ENCODE measurements at regions not wholly inside any gene's neighbourhood (a gene's known extent, or its start where the extent isn't known, plus 50 kb on each side); places are given as distances from the start of the nearest gene placed in this dataset.
"Not testable (repeated sequence)": the region's sequence is repeated elsewhere in the genome, so short reads cannot be mapped to it uniquely, and the experiment has no call there.

GRCh38 chr6:92263864-92264263, 1155.5 kb downstream of the EPHA7 start:
- no peaks in the 10 kb centered on the region for H3K4me1 ChIP-seq (ENCODE audit: control insufficient read depth in 1 of 2, insufficient read depth in 2 of 2, low read length in 2 of 2)
- H3K27me3 ChIP-seq (ENCODE audit: low read depth, low read length), result no peaks in the 10 kb centered on the region
- no peak overlapping the region for H3K27ac ChIP-seq (ENCODE audit: low read length)
- no peaks in the 10 kb centered on the region for H3K9me3 ChIP-seq (ENCODE audit: control insufficient read depth in 1 of 2, low read length in 2 of 2)
- no peak overlapping the region for H3K4me3 ChIP-seq (ENCODE audit: low read depth in 1 of 2, low read length in 2 of 2)
- no peaks in the 10 kb centered on the region for H3K36me3 ChIP-seq (ENCODE audit: control insufficient read depth in 1 of 2, insufficient read depth in 2 of 2, low read length in 2 of 2)

DNA sequence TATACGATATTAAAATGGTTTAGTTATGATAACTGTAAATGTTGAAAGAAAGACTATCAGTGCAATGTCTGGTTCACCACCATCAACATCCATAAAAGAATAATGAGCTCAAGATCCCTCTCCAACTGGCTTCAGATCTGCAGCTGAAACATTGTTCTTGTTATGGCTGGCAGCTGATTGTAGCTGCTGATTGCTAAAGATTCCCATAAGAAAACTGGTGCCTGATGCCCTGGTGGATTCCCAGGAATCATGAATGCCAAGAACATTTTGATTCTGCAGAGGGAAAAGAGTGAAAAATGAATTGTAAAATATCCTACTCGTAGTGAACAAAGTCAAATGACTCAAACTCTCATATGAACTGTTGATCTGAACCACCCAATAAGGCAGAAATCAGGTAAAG, 1160.2 kb downstream of the EPHA7 start:
- Histone ChIP-seq H3K27me3 (ENCODE audit: low read depth, low read length) (no peaks in the 10 kb centered on the region), H3K27ac (ENCODE audit: low read length) (no peak overlapping the region), H3K9me3 (ENCODE audit: control insufficient read depth in 1 of 2, low read length in 2 of 2) (no peaks in the 10 kb centered on the region), H3K36me3 (ENCODE audit: control insufficient read depth in 1 of 2, insufficient read depth in 2 of 2, low read length in 2 of 2) (no peaks in the 10 kb centered on the region), H3K4me3 (ENCODE audit: low read depth in 1 of 2, low read length in 2 of 2) (no peak overlapping the region), H3K4me1 (ENCODE audit: control insufficient read depth in 1 of 2, insufficient read depth in 2 of 2, low read length in 2 of 2) (no peaks in the 10 kb centered on the region)

DNA sequence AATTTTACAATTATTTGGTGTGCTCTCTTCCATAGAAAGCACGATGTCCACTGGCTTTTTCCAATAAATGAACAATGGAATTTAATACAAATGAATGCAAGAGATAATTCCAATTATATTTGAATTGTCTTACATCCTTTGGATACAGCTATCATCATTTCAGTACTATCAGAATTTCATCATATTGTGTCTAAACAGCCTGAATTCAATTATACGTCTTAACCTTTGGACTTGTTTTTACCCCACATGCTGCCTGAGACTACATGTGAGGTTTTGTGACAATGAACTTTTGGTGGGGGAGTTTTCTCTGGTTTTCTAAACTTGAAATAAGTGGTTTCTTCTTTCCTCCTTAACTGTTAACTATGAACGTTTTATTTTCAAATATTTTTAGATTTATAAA, 1176.0 kb downstream of the EPHA7 start:
- Histone ChIP-seq H3K4me1 (ENCODE audit: control insufficient read depth in 1 of 2, insufficient read depth in 2 of 2, low read length in 2 of 2) (no peaks in the 10 kb centered on the region), H3K36me3 (ENCODE audit: control insufficient read depth in 1 of 2, insufficient read depth in 2 of 2, low read length in 2 of 2) (no peaks in the 10 kb centered on the region), H3K9me3 (ENCODE audit: control insufficient read depth in 1 of 2, low read length in 2 of 2) (no peaks in the 10 kb centered on the region), H3K27ac (ENCODE audit: low read length) (no peak overlapping the region), H3K4me3 (ENCODE audit: low read depth in 1 of 2, low read length in 2 of 2) (no peak overlapping the region), H3K27me3 (ENCODE audit: low read depth, low read length) (no peaks in the 10 kb centered on the region)

GRCh38 chr6:92231171-92231701, 1188.1 kb downstream of the EPHA7 start:
- Histone ChIP-seq H3K36me3 (ENCODE audit: control insufficient read depth in 1 of 2, insufficient read depth in 2 of 2, low read length in 2 of 2) (no peaks in the 10 kb centered on the region), H3K27ac (ENCODE audit: low read length) (no peak overlapping the region), H3K4me3 (ENCODE audit: low read depth in 1 of 2, low read length in 2 of 2) (no peak overlapping the region), H3K9me3 (ENCODE audit: control insufficient read depth in 1 of 2, low read length in 2 of 2) (no peaks in the 10 kb centered on the region), H3K4me1 (ENCODE audit: control insufficient read depth in 1 of 2, insufficient read depth in 2 of 2, low read length in 2 of 2) (no peaks in the 10 kb centered on the region), H3K27me3 (ENCODE audit: low read depth, low read length) (no peaks in the 10 kb centered on the region)

- not testable (repeated sequence) for H3K4me3 ChIP-seq (ENCODE audit: low read depth in 1 of 2, low read length in 2 of 2); H3K27ac ChIP-seq (ENCODE audit: low read length); H3K36me3 ChIP-seq (ENCODE audit: control insufficient read depth in 1 of 2, insufficient read depth in 2 of 2, low read length in 2 of 2); H3K27me3 ChIP-seq (ENCODE audit: low read depth, low read length); H3K9me3 ChIP-seq (ENCODE audit: control insufficient read depth in 1 of 2, low read length in 2 of 2); H3K4me1 ChIP-seq (ENCODE audit: control insufficient read depth in 1 of 2, insufficient read depth in 2 of 2, low read length in 2 of 2)
These were observed 1199.4 kb downstream of the EPHA7 start for GRCh38 chr6:92219987-92220386.

- no peaks in the 10 kb centered on the region for H3K4me1 ChIP-seq (ENCODE audit: control insufficient read depth in 1 of 2, insufficient read depth in 2 of 2, low read length in 2 of 2)
- H3K9me3 ChIP-seq (ENCODE audit: control insufficient read depth in 1 of 2, low read length in 2 of 2), result peaks cover 0 to 3% of the 10 kb centered on the region in 2 donors
- no peaks in the 10 kb centered on the region for H3K36me3 ChIP-seq (ENCODE audit: control insufficient read depth in 1 of 2, insufficient read depth in 2 of 2, low read length in 2 of 2)
- no peak overlapping the region for H3K4me3 ChIP-seq (ENCODE audit: low read depth in 1 of 2, low read length in 2 of 2)
- no peak overlapping the region for H3K27ac ChIP-seq (ENCODE audit: low read length)
- H3K27me3 ChIP-seq (ENCODE audit: low read depth, low read length), result no peaks in the 10 kb centered on the region
These were observed 1202.6 kb downstream of the EPHA7 start for GRCh38 chr6:92216717-92217116.

GRCh38 chr6:92201618-92202017, 1217.7 kb downstream of the EPHA7 start:
- Histone ChIP-seq H3K9me3 (ENCODE audit: control insufficient read depth in 1 of 2, low read length in 2 of 2) (no peaks in the 10 kb centered on the region), H3K4me3 (ENCODE audit: low read depth in 1 of 2, low read length in 2 of 2) (no peak overlapping the region), H3K27me3 (ENCODE audit: low read depth, low read length) (no peaks in the 10 kb centered on the region), H3K27ac (ENCODE audit: low read length) (no peak overlapping the region), H3K4me1 (ENCODE audit: control insufficient read depth in 1 of 2, insufficient read depth in 2 of 2, low read length in 2 of 2) (no peaks in the 10 kb centered on the region), H3K36me3 (ENCODE audit: control insufficient read depth in 1 of 2, insufficient read depth in 2 of 2, low read length in 2 of 2) (no peaks in the 10 kb centered on the region)

DNA sequence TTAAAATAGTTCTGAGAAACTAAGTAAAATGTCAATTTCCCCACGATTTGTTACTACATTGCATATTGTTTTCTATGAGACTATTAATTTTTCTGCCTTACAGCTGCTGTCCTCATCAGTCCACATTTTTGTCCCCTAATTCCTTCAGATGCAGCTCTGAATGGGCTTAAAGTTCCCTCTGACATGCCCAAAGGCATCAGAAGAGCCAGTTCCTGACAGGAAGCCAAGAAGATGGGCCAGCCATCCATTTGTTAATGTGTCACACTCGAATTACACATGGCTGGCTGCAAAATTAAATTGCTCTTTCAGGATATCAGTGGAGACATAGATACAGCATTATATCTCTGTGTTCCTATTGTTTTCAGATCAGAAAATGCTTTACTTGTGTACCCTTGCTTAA, 1223.0 kb downstream of the EPHA7 start:
- H3K27me3 ChIP-seq (ENCODE audit: low read depth, low read length), result no peaks in the 10 kb centered on the region
- no peaks in the 10 kb centered on the region for H3K4me1 ChIP-seq (ENCODE audit: control insufficient read depth in 1 of 2, insufficient read depth in 2 of 2, low read length in 2 of 2)
- H3K36me3 ChIP-seq (ENCODE audit: control insufficient read depth in 1 of 2, insufficient read depth in 2 of 2, low read length in 2 of 2), result no peaks in the 10 kb centered on the region
- no peak overlapping the region for H3K4me3 ChIP-seq (ENCODE audit: low read depth in 1 of 2, low read length in 2 of 2)
- H3K27ac ChIP-seq (ENCODE audit: low read length), result no peak overlapping the region
- no peaks in the 10 kb centered on the region for H3K9me3 ChIP-seq (ENCODE audit: control insufficient read depth in 1 of 2, low read length in 2 of 2)

GRCh38 chr6:92195796-92196195, 1223.6 kb downstream of the EPHA7 start:
- Histone ChIP-seq H3K36me3 (ENCODE audit: control insufficient read depth in 1 of 2, insufficient read depth in 2 of 2, low read length in 2 of 2) (no peaks in the 10 kb centered on the region), H3K4me3 (ENCODE audit: low read depth in 1 of 2, low read length in 2 of 2) (no peak overlapping the region), H3K27ac (ENCODE audit: low read length) (no peak overlapping the region), H3K4me1 (ENCODE audit: control insufficient read depth in 1 of 2, insufficient read depth in 2 of 2, low read length in 2 of 2) (no peaks in the 10 kb centered on the region), H3K27me3 (ENCODE audit: low read depth, low read length) (no peaks in the 10 kb centered on the region), H3K9me3 (ENCODE audit: control insufficient read depth in 1 of 2, low read length in 2 of 2) (no peaks in the 10 kb centered on the region)

DNA sequence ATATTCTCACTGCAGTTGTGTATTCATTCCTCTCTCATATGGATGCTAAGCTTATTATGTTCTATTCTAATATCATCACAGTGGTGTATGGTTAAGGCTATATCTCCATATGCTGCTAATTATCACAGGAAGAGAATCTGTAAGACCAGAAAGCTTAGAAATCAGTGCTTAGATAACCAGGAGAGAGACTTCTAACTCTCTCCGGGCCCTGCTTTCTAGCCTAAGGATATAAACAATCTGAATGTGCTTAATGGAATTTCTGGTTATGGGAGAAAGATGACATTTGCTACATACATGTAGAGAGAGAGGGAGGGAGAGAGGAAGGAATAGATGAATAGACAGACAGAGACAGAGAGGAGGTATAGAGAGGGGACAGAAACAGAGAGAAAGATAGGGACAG, 1231.3 kb downstream of the EPHA7 start:
- Histone ChIP-seq H3K4me3 (ENCODE audit: low read depth in 1 of 2, low read length in 2 of 2) (no peak overlapping the region), H3K27ac (ENCODE audit: low read length) (no peak overlapping the region), H3K9me3 (ENCODE audit: control insufficient read depth in 1 of 2, low read length in 2 of 2) (no peaks in the 10 kb centered on the region), H3K36me3 (ENCODE audit: control insufficient read depth in 1 of 2, insufficient read depth in 2 of 2, low read length in 2 of 2) (no peaks in the 10 kb centered on the region), H3K4me1 (ENCODE audit: control insufficient read depth in 1 of 2, insufficient read depth in 2 of 2, low read length in 2 of 2) (no peaks in the 10 kb centered on the region), H3K27me3 (ENCODE audit: low read depth, low read length) (no peaks in the 10 kb centered on the region)

DNA sequence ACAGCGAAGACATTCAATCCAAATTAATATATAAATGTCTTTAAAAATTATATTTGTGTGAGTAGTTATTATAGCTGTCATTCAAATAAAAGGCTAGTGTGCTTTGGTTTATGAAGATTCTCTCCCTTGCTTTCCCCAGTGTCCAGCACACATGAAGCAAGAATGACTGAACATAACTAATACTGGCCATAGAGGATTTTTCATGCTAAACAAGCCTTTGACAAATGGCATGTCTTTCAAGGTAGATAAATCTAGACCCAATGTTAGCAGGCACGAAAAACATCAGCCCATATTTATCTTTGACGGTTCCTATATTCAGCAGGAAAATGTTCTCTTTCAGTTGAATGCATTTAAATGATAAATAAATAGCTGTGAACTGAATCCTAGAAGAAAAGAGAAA, 1234.4 kb downstream of the EPHA7 start:
- Histone ChIP-seq H3K36me3 (ENCODE audit: control insufficient read depth in 1 of 2, insufficient read depth in 2 of 2, low read length in 2 of 2) (no peaks in the 10 kb centered on the region), H3K27me3 (ENCODE audit: low read depth, low read length) (no peaks in the 10 kb centered on the region), H3K4me3 (ENCODE audit: low read depth in 1 of 2, low read length in 2 of 2) (no peak overlapping the region), H3K4me1 (ENCODE audit: control insufficient read depth in 1 of 2, insufficient read depth in 2 of 2, low read length in 2 of 2) (no peaks in the 10 kb centered on the region), H3K27ac (ENCODE audit: low read length) (no peak overlapping the region), H3K9me3 (ENCODE audit: control insufficient read depth in 1 of 2, low read length in 2 of 2) (no peaks in the 10 kb centered on the region)

- Histone ChIP-seq H3K36me3 (ENCODE audit: control insufficient read depth in 1 of 2, insufficient read depth in 2 of 2, low read length in 2 of 2) (no peaks in the 10 kb centered on the region), H3K27me3 (ENCODE audit: low read depth, low read length) (no peaks in the 10 kb centered on the region), H3K4me1 (ENCODE audit: control insufficient read depth in 1 of 2, insufficient read depth in 2 of 2, low read length in 2 of 2) (no peaks in the 10 kb centered on the region), H3K9me3 (ENCODE audit: control insufficient read depth in 1 of 2, low read length in 2 of 2) (no peaks in the 10 kb centered on the region), H3K4me3 (ENCODE audit: low read depth in 1 of 2, low read length in 2 of 2) (no peak overlapping the region), H3K27ac (ENCODE audit: low read length) (no peak overlapping the region)
These were observed 1238.0 kb downstream of the EPHA7 start for GRCh38 chr6:92181347-92181746.

Measured in muscle layer of duodenum (tissue), 2 donors.